Liver (tissue), 3 donors: ENCODE measurements at regions not wholly inside any gene's neighbourhood (a gene's known extent, or its start where the extent isn't known, plus 50 kb on each side); places are given as distances from the start of the nearest gene placed in this dataset.

Source experiments
- FOXA1 ChIP-seq: IDR thresholded peaks from 2 replicates; pipeline ENCODE4 v1.6.1; 2016; ENCODE audit warnings: antibody characterized with exemption
- GABPA ChIP-seq, 2 donors: IDR thresholded peaks in 1 of 2; conservative IDR thresholded peaks in 1 of 2; 2 replicates each; pipeline ENCODE4 v1.6.1; 2016; ENCODE audit warnings: antibody characterized with exemption in 2 of 2, mild to moderate bottlenecking in 1 of 2, moderate library complexity in 1 of 2
- RAD21 ChIP-seq, 2 donors: IDR thresholded peaks; 2 replicates each; pipeline ENCODE4 v1.6.1; 2016; ENCODE audit warnings: antibody characterized with exemption in 2 of 2, mild to moderate bottlenecking in 2 of 2
- YY1 ChIP-seq: IDR thresholded peaks from 2 replicates; pipeline ENCODE4 v1.6.1; 2016; ENCODE audit warnings: antibody characterized with exemption, mild to moderate bottlenecking
- TF ChIP-seq, protein P1 (sequence below): fragments of 150-350 bp; IDR thresholded peaks from 2 replicates; pipeline ENCODE4 v1.5.1; 2017; ENCODE audit warnings: improper control_type of control experiment, low read depth, low read length; ENCODE audit not compliant: missing input control
- donor health status: healthy.
- donor health status: healthy.

DNA sequence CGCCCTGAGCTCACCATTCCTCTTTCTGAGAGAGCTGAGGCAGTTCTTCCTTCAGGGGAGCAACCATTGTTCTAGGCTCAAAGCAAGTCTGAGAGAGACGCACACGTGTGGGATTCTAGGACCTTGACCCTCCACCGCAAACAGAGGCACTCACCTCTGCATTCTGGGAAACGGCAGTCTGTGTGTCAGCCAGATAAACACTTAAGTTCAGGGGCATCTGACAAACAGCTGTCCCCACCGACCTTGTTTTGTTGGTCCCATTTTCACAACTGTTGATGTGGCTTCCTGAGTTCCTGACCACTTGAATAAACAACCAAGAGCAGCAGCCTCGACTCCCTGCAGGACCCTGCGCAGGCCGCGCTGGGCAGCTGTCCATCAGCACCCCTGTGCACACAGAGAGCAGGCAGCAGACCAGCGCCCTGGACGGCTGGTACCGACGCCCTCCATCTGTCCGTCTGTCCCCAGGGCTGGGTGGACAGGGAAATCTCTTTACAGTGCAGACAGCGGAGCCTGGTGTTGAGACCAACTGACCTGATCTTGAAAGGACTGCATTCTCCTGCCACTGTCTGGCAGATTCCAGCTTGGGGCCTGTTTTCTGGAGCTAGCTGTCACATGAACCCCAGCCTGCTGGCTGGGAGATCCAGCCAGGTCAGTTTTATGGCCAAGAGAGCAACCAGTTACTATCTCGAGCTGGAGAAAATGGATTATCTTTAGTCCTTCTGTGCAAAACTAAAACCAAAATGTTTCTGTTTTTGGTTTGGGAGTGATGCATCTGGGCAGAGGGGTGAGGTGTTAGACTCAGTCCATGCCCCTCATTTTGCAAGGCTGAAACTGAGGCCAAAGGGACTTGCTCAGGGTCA is 64.2 kb downstream of the FAM43A start:
- TF ChIP-seq YY1 (no peak), FOXA1 (no peak), GABPA (IDR thresholded peaks at IDR 0.05 in 1 of 2, conservative IDR thresholded peaks at IDR 0.05 in 1 of 2) (no peak), RAD21 (IDR thresholded peaks at IDR 0.05) (no peak)
- TF ChIP-seq, protein P1, sequence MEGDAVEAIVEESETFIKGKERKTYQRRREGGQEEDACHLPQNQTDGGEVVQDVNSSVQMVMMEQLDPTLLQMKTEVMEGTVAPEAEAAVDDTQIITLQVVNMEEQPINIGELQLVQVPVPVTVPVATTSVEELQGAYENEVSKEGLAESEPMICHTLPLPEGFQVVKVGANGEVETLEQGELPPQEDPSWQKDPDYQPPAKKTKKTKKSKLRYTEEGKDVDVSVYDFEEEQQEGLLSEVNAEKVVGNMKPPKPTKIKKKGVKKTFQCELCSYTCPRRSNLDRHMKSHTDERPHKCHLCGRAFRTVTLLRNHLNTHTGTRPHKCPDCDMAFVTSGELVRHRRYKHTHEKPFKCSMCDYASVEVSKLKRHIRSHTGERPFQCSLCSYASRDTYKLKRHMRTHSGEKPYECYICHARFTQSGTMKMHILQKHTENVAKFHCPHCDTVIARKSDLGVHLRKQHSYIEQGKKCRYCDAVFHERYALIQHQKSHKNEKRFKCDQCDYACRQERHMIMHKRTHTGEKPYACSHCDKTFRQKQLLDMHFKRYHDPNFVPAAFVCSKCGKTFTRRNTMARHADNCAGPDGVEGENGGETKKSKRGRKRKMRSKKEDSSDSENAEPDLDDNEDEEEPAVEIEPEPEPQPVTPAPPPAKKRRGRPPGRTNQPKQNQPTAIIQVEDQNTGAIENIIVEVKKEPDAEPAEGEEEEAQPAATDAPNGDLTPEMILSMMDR = no peak
